Prostate gland (tissue), 2 donors: ENCODE measurements at regions not wholly inside any gene's neighbourhood (a gene's known extent, or its start where the extent isn't known, plus 50 kb on each side); places are given as distances from the start of the nearest gene placed in this dataset.

Experiments
- DNase-seq: peaks from one replicate; pipeline ENCODE4 v3.0.0-alpha.2; 2019; ENCODE audit warnings: low spot score
- H3K27ac ChIP-seq, 2 donors: fragments of 200-600 bp; sonication (generic); 2 replicates each; pipeline ENCODE4 v1.5.1; 2017 to 2019
- H3K27me3 ChIP-seq: fragments of 200-600 bp; sonication (generic); replicated peaks from 2 replicates; pipeline ENCODE4 v1.5.1; 2019; ENCODE audit not compliant: insufficient read depth
- H3K36me3 ChIP-seq, 2 donors: fragments of 200-600 bp; sonication (generic); 1 replicate in 1 of 2; 2 replicates in 1 of 2; pipeline versions ENCODE4 v1.5.1 to v1.8.1; 2017 to 2019
- H3K4me1 ChIP-seq: fragments of 200-600 bp; sonication (generic); replicated peaks from 2 replicates; pipeline ENCODE4 v1.5.1; 2019
- H3K4me3 ChIP-seq, 2 donors: fragments of 200-600 bp; sonication (generic); 2 replicates each; pipeline ENCODE4 v1.5.1; 2017 to 2019
- H3K9me3 ChIP-seq: fragments of 200-600 bp; sonication (generic); 2 replicates; pipeline ENCODE4 v1.5.1; 2017
- CTCF ChIP-seq, 4 experiments: fragments of 200-600 bp in 2 of 4; fragments of 450-650 bp in 2 of 4; sonication (generic) in 2 of 4; IDR thresholded peaks; 1 replicate in 3 of 4; 2 replicates in 1 of 4; pipeline ENCODE4 v1.5.1; 2016 to 2019; ENCODE audit warnings: antibody characterized with exemption in 4 of 4, mild to moderate bottlenecking in 2 of 4, moderate library complexity in 2 of 4
- POLR2A ChIP-seq: fragments of 450-650 bp; IDR thresholded peaks from one replicate; pipeline ENCODE4 v1.6.1; 2016; ENCODE audit warnings: antibody characterized with exemption, mild to moderate bottlenecking
- POLR2AphosphoS5 ChIP-seq: sonication (generic); formaldehyde crosslinking; IDR thresholded peaks from one replicate; pipeline ENCODE4 v1.6.1; 2017; ENCODE audit warnings: antibody characterized with exemption
- WGBS: methylation state at CpG from one replicate; pipeline ENCODE4 v1.1.5; 2018; 5-methylcytosine and 5-hydroxymethylcytosine counted together
- intact Hi-C: fragments of 100-400 bp; cut with DNase I; formaldehyde crosslinking; loops from one replicate; pipeline ENCODE4 v1.14.2; 2022

GRCh38 chr10:1961989-1962388 is 224.7 kb upstream of the ADARB2 start:
- no peaks in the 10 kb centered on the region for H3K36me3 ChIP-seq
- DNase-seq, result no peak
- H3K4me3 ChIP-seq, result no peak overlapping the region
- 70% methylated on average over 2 of the region's 2 CpGs for WGBS
- intact Hi-C loops, result no loop called here
- H3K27me3 ChIP-seq, result no peaks in the 10 kb centered on the region
- H3K27ac ChIP-seq, result no peak overlapping the region
- no peak for TF ChIP-seq POLR2AphosphoS5
- TF ChIP-seq CTCF (IDR thresholded peaks at IDR 0.05), result no peak
- no peak for TF ChIP-seq POLR2A
- no peaks in the 10 kb centered on the region for H3K4me1 ChIP-seq
- no peaks in the 10 kb centered on the region for H3K9me3 ChIP-seq

- no peak for TF ChIP-seq POLR2AphosphoS5
- no peak for TF ChIP-seq CTCF (IDR thresholded peaks at IDR 0.05)
- no peak for TF ChIP-seq POLR2A
- no peaks in the 10 kb centered on the region for H3K36me3 ChIP-seq
- H3K4me3 ChIP-seq, result no peak overlapping the region
- 96% methylated on average over 2 of the region's 2 CpGs for WGBS
- no peaks in the 10 kb centered on the region for H3K27me3 ChIP-seq
- DNase-seq, result no peak
- intact Hi-C loops, result no loop called here
- H3K4me1 ChIP-seq, result no peaks in the 10 kb centered on the region
- no peaks in the 10 kb centered on the region for H3K9me3 ChIP-seq
- no peak overlapping the region for H3K27ac ChIP-seq
These were observed 223.7 kb upstream of the ADARB2 start for GRCh38 chr10:1960982-1961381.

GRCh38 chr10:1957057-1957456 is 219.7 kb upstream of the ADARB2 start:
- WGBS, result 73% methylated on average over 4 of the region's 4 CpGs
- H3K27me3 ChIP-seq, result no peaks in the 10 kb centered on the region
- no peak for DNase-seq
- H3K4me1 ChIP-seq, result no peaks in the 10 kb centered on the region
- no peak for TF ChIP-seq POLR2AphosphoS5
- TF ChIP-seq CTCF (IDR thresholded peaks at IDR 0.05), result no peak
- TF ChIP-seq POLR2A, result no peak
- no peak overlapping the region for H3K27ac ChIP-seq
- H3K36me3 ChIP-seq, result no peaks in the 10 kb centered on the region
- intact Hi-C loops, result no loop called here
- H3K4me3 ChIP-seq, result no peak overlapping the region
- no peaks in the 10 kb centered on the region for H3K9me3 ChIP-seq

DNA sequence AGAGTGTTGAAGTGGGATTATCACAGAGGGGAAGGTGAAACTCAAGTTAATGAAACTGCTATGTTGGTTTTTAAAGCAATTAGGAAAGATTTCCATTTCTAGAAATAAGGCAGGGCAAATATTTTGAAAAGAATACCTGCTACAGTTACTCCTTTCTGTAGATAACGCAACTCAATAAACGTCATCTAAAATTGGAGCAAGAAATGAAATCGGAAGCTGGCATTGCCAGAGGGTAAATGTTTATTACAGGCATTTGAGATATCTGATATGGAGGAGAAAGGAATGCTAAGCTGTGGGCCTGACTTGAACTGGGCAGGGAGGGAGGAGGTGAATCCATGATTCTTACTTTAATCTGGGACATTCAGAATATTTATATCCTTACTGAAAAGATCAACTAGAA is 217.0 kb upstream of the ADARB2 start:
- 18% methylated on average over 3 of the region's 3 CpGs for WGBS
- no peak for TF ChIP-seq POLR2AphosphoS5
- TF ChIP-seq POLR2A, result no peak
- no peak for TF ChIP-seq CTCF (IDR thresholded peaks at IDR 0.05)

DNA sequence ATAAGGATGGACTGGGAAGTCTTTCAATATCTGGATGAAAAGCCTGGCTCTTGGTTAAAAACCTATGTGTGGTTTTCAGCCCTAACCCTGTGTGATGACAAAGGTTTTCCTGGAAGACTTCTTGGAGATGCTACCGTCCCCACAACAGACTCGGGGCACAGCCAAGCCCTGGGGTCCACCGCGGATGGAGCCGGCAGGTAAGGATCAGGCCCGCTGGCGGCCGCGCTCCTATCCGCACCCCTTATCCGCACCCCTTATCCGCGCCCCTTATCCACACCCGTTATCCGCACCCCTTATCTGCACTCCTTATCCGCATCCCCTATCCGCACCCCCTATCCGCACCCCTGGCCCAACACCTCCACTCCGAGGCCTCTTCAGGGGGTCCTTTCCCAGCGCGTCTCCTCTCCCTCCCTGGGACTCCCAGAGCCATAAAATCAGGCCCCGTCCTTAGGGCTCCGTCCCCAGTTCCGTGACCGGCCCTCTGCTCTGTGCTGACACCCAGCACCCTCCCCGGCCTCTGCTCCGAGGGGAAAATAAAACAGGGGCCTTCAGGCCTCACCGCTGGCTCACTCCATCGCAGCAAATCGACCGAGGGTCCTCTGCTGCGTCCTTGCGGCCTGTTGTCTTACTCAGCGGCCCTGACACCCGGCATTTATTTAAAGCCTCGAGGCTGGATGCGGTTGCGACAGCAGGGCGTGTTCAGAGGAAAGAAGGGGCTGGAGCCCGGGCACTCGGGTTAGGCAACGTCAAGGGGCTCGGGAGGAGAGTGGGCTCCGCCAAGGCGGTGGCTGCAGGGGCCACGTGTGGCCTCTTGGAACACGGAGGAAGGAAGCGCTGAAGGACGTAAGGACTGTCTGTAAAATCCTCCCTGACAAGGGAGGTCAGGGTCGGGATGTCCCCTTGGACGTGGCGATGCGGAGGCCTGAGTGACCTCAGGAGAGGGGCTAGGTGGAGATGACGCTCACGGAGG is 215.1 kb upstream of the ADARB2 start:
- Histone ChIP-seq H3K4me3 (no peak overlapping the region), H3K36me3 (no peaks in the 10 kb centered on the region), H3K27me3 (no peaks in the 10 kb centered on the region), H3K9me3 (no peaks in the 10 kb centered on the region), H3K4me1 (no peaks in the 10 kb centered on the region), H3K27ac (no peak overlapping the region)
- 96% methylated on average over 55 of the region's 55 CpGs for WGBS
- intact Hi-C loops, result no loop called here
- TF ChIP-seq CTCF (IDR thresholded peaks at IDR 0.05) (no peak), POLR2A (no peak), POLR2AphosphoS5 (no peak)
- DNase-seq, result no peak

More for the DNA sequence above, 217.0 kb upstream of the ADARB2 start:
- H3K9me3 ChIP-seq, result no peaks in the 10 kb centered on the region
- DNase-seq, result no peak
- no peak overlapping the region for H3K4me3 ChIP-seq
- no peaks in the 10 kb centered on the region for H3K27me3 ChIP-seq
- intact Hi-C loops, result no loop called here
- H3K4me1 ChIP-seq, result no peaks in the 10 kb centered on the region
- H3K27ac ChIP-seq, result no peak overlapping the region
- no peaks in the 10 kb centered on the region for H3K36me3 ChIP-seq
